GM23338 (cell line): ENCODE measurements at regions not wholly inside any gene's neighbourhood (a gene's known extent, or its start where the extent isn't known, plus 50 kb on each side); places are given as distances from the start of the nearest gene placed in this dataset.

Experiments
- ATAC-seq: fragments of 200-7000 bp; cut with Tn5 transposase; 3 replicates; pipeline ENCODE4 v1.9.1; 2020
- DNase-seq: peaks from one replicate; pipeline ENCODE4 v3.0.0-alpha.2; 2015; ENCODE audit warnings: low spot score
- H2AFZ ChIP-seq: fragments of 200-600 bp; sonication (generic); 2 replicates; pipeline ENCODE4 v1.8.0; 2016; ENCODE audit warnings: antibody characterized with exemption, mild to moderate bottlenecking, moderate library complexity
- H3F3A ChIP-seq: fragments of 200-600 bp; sonication (generic); replicated peaks from 2 replicates; pipeline ENCODE4 v1.8.0; 2017; ENCODE audit warnings: antibody characterized with exemption, mixed run types, low read depth
- H3K27ac ChIP-seq: fragments of 200-600 bp; sonication (generic); 2 replicates; pipeline ENCODE4 v1.6.1; 2016; ENCODE audit warnings: low read depth
- H3K27me3 ChIP-seq: fragments of 200-600 bp; sonication (generic); 2 replicates; pipeline ENCODE4 v1.8.0; 2016; ENCODE audit warnings: mild to moderate bottlenecking, mixed run types, moderate library complexity; ENCODE audit not compliant: insufficient read depth
- H3K36me3 ChIP-seq: fragments of 200-600 bp; sonication (generic); 2 replicates; pipeline ENCODE4 v1.8.0; 2016; ENCODE audit warnings: mild to moderate bottlenecking; ENCODE audit not compliant: insufficient read depth
- H3K4me1 ChIP-seq: fragments of 200-600 bp; sonication (generic); 2 replicates; pipeline ENCODE4 v1.8.0; 2016; ENCODE audit warnings: mild to moderate bottlenecking, moderate library complexity; ENCODE audit not compliant: insufficient read depth
- H3K4me2 ChIP-seq: fragments of 200-600 bp; sonication (generic); 2 replicates; pipeline ENCODE4 v1.7.1; 2017; ENCODE audit warnings: mixed run types
- H3K4me3 ChIP-seq: fragments of 200-600 bp; sonication (generic); 2 replicates; pipeline ENCODE4 v1.6.1; 2016; ENCODE audit warnings: mixed run types
- H3K79me2 ChIP-seq: fragments of 200-600 bp; sonication (generic); replicated peaks from 2 replicates; pipeline ENCODE4 v1.8.0; 2017; ENCODE audit warnings: mild to moderate bottlenecking; ENCODE audit not compliant: insufficient read depth
- H3K9me2 ChIP-seq: fragments of 200-600 bp; sonication (generic); 2 replicates; pipeline ENCODE4 v1.8.0; 2017; ENCODE audit not compliant: insufficient read depth
- H4K20me1 ChIP-seq: fragments of 200-600 bp; sonication (generic); replicated peaks from 2 replicates; pipeline ENCODE4 v1.8.0; 2017; ENCODE audit warnings: mild to moderate bottlenecking; ENCODE audit not compliant: insufficient read depth
- H3K27ac Mint-ChIP-seq: 2 replicates; pipeline ENCODE4 v1.8.0; 2020; ENCODE audit warnings: inconsistent platforms, mild to moderate bottlenecking, moderate library complexity, mixed read lengths
- H3K27me3 Mint-ChIP-seq: 3 replicates; pipeline ENCODE4 v1.8.0; 2022; ENCODE audit warnings: low read depth, mild to moderate bottlenecking, moderate library complexity, mixed read lengths, inconsistent platforms; ENCODE audit not compliant: insufficient read depth, poor library complexity
- H3K36me3 Mint-ChIP-seq: 3 replicates; pipeline ENCODE4 v1.8.0; 2021; ENCODE audit warnings: low read depth, mild to moderate bottlenecking, inconsistent platforms, moderate library complexity, mixed read lengths
- H3K4me1 Mint-ChIP-seq: 3 replicates; pipeline ENCODE4 v1.8.0; 2020; ENCODE audit warnings: mild to moderate bottlenecking, inconsistent platforms, mixed read lengths
- H3K4me3 Mint-ChIP-seq: 3 replicates; pipeline ENCODE4 v1.8.0; 2021; ENCODE audit warnings: moderate library complexity, mild to moderate bottlenecking, inconsistent platforms, mixed read lengths
- H3K9me3 Mint-ChIP-seq: 3 replicates; pipeline ENCODE4 v1.8.0; 2020; ENCODE audit warnings: moderate library complexity, mild to moderate bottlenecking, inconsistent platforms, mixed read lengths
- CREB1 ChIP-seq: fragments of 250-450 bp; sonication (Bioruptor Pico); IDR thresholded peaks from 2 replicates; pipeline ENCODE4 v1.5.0; 2020; ENCODE audit warnings: low read depth, mild to moderate bottlenecking, moderate library complexity
- EZH2 ChIP-seq: fragments of 200-600 bp; sonication (generic); IDR thresholded peaks from one replicate; pipeline ENCODE4 v1.8.0; 2017; ENCODE audit warnings: antibody characterized with exemption, mild to moderate bottlenecking, low read depth; ENCODE audit not compliant: unreplicated experiment
- EZH2phosphoT487 ChIP-seq: fragments of 200-600 bp; sonication (generic); IDR thresholded peaks from one replicate; pipeline ENCODE4 v1.8.1; 2018; ENCODE audit warnings: antibody characterized with exemption; ENCODE audit not compliant: unreplicated experiment
- POLR2AphosphoS5 ChIP-seq: IDR thresholded peaks from 2 replicates; pipeline ENCODE4 v1.6.1; 2016; ENCODE audit warnings: antibody characterized with exemption, low read depth
- REST ChIP-seq: IDR thresholded peaks from one replicate; pipeline ENCODE4 v1.6.1; 2018; ENCODE audit warnings: antibody characterized with exemption; ENCODE audit not compliant: unreplicated experiment
- STAT1 ChIP-seq: IDR thresholded peaks from one replicate; pipeline ENCODE4 v1.6.1; 2016; ENCODE audit warnings: antibody characterized with exemption; ENCODE audit not compliant: unreplicated experiment
- ZNF114 ChIP-seq: fragments of 250-450 bp; sonication (Bioruptor Pico); IDR thresholded peaks from 2 replicates; pipeline ENCODE4 v1.5.0; 2020; ENCODE audit warnings: mild to moderate bottlenecking, moderate library complexity
- ZNF331 ChIP-seq: fragments of 250-450 bp; sonication (Bioruptor Pico); IDR thresholded peaks from 2 replicates; pipeline ENCODE4 v1.5.0; 2020; ENCODE audit warnings: low read depth, mild to moderate bottlenecking, moderate library complexity
- TF ChIP-seq, protein P1 (sequence below): IDR thresholded peaks from 2 replicates; pipeline ENCODE4 v1.6.1; 2016; ENCODE audit warnings: antibody characterized with exemption
- TF ChIP-seq, protein P2 (sequence below): fragments of 250-450 bp; sonication (Bioruptor Pico); IDR thresholded peaks from 2 replicates; pipeline ENCODE4 v1.5.0; 2020; ENCODE audit warnings: mild to moderate bottlenecking, moderate library complexity

DNA sequence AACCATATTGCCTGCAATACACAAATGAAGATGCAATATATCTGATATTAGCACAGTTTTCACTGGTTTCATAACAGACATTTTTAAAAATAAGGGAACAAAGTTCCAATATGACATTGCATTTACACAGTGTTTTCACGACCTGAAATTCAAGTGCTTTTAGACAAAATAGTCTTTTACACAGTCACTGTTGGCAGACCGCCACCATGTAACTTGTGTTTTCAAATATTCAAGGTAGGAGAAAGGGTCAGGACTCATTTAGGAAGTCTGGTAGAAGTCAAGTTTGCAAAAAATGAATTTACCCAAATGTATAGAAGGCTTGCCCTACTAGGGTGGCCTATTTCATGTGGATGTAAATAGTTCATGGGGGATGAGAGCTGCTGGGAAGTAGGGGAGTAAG, 98.1 kb upstream of the TAS2R1 start (continued):
- TF ChIP-seq REST (no peak), POLR2AphosphoS5 (no peak), ZNF114 (CRISPR knock-in tag) (no peak), EZH2phosphoT487 (no peak)
- TF ChIP-seq, protein P1, sequence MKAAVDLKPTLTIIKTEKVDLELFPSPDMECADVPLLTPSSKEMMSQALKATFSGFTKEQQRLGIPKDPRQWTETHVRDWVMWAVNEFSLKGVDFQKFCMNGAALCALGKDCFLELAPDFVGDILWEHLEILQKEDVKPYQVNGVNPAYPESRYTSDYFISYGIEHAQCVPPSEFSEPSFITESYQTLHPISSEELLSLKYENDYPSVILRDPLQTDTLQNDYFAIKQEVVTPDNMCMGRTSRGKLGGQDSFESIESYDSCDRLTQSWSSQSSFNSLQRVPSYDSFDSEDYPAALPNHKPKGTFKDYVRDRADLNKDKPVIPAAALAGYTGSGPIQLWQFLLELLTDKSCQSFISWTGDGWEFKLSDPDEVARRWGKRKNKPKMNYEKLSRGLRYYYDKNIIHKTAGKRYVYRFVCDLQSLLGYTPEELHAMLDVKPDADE: no peak

DNA sequence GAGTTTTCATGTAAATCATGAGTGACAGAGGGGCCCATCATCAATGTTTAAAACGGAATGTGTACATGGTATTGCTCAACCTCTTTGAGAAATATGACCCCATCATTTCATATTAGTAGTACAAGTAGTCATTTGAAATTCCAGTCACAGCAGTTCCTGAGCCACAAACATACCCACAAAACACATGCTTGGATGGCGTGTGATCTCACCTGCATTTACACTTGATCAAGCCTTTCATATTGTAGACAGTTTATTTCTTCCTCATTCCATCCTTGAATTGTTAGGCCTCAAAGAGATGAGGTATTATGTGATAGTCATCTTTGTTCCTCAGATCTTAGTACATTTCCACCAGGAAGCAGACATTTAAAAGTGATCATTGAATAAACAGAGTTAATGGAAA, 96.8 kb upstream of the TAS2R1 start:
- Histone ChIP-seq H4K20me1 (no peaks in the 10 kb centered on the region), H3K4me1 (no peaks in the 10 kb centered on the region), H3K79me2 (no peaks in the 10 kb centered on the region), H3F3A (no peaks in the 10 kb centered on the region), H3K9me2 (peaks cover 18% of the 10 kb centered on the region), H3K36me3 (no peaks in the 10 kb centered on the region), H2AFZ (no peak overlapping the region), H3K4me2 (no peak overlapping the region), H3K27ac (no peak overlapping the region), H3K4me3 (no peak overlapping the region), H3K27me3 (no peaks in the 10 kb centered on the region)
- Mint-ChIP-seq H3K27ac (no peak overlapping the region), H3K36me3 (no peaks in the 10 kb centered on the region), H3K4me1 (no peaks in the 10 kb centered on the region), H3K27me3 (no peaks in the 10 kb centered on the region), H3K4me3 (no peak overlapping the region), H3K9me3 (no peaks in the 10 kb centered on the region; the same call in 2 of the 3 replicates)
- ATAC-seq: no peak
- TF ChIP-seq, protein P2, sequence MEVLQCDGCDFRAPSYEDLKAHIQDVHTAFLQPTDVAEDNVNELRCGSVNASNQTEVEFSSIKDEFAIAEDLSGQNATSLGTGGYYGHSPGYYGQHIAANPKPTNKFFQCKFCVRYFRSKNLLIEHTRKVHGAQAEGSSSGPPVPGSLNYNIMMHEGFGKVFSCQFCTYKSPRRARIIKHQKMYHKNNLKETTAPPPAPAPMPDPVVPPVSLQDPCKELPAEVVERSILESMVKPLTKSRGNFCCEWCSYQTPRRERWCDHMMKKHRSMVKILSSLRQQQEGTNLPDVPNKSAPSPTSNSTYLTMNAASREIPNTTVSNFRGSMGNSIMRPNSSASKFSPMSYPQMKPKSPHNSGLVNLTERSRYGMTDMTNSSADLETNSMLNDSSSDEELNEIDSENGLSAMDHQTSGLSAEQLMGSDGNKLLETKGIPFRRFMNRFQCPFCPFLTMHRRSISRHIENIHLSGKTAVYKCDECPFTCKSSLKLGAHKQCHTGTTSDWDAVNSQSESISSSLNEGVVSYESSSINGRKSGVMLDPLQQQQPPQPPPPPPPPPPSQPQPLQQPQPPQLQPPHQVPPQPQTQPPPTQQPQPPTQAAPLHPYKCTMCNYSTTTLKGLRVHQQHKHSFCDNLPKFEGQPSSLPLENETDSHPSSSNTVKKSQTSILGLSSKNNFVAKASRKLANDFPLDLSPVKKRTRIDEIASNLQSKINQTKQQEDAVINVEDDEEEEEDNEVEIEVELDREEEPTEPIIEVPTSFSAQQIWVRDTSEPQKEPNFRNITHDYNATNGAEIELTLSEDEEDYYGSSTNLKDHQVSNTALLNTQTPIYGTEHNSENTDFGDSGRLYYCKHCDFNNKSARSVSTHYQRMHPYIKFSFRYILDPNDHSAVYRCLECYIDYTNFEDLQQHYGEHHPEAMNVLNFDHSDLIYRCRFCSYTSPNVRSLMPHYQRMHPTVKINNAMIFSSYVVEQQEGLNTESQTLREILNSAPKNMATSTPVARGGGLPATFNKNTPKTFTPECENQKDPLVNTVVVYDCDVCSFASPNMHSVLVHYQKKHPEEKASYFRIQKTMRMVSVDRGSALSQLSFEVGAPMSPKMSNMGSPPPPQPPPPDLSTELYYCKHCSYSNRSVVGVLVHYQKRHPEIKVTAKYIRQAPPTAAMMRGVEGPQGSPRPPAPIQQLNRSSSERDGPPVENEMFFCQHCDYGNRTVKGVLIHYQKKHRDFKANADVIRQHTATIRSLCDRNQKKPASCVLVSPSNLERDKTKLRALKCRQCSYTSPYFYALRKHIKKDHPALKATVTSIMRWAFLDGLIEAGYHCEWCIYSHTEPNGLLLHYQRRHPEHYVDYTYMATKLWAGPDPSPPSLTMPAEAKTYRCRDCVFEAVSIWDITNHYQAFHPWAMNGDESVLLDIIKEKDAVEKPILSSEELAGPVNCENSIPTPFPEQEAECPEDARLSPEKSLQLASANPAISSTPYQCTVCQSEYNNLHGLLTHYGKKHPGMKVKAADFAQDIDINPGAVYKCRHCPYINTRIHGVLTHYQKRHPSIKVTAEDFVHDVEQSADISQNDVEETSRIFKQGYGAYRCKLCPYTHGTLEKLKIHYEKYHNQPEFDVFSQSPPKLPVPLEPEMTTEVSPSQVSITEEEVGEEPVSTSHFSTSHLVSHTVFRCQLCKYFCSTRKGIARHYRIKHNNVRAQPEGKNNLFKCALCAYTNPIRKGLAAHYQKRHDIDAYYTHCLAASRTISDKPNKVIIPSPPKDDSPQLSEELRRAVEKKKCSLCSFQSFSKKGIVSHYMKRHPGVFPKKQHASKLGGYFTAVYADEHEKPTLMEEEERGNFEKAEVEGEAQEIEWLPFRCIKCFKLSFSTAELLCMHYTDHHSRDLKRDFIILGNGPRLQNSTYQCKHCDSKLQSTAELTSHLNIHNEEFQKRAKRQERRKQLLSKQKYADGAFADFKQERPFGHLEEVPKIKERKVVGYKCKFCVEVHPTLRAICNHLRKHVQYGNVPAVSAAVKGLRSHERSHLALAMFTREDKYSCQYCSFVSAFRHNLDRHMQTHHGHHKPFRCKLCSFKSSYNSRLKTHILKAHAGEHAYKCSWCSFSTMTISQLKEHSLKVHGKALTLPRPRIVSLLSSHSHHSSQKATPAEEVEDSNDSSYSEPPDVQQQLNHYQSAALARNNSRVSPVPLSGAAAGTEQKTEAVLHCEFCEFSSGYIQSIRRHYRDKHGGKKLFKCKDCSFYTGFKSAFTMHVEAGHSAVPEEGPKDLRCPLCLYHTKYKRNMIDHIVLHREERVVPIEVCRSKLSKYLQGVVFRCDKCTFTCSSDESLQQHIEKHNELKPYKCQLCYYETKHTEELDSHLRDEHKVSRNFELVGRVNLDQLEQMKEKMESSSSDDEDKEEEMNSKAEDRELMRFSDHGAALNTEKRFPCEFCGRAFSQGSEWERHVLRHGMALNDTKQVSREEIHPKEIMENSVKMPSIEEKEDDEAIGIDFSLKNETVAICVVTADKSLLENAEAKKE (CRISPR knock-in tag): no peak
- no peak for TF ChIP-seq ZNF331 (CRISPR knock-in tag)
- no peak for TF ChIP-seq EZH2
- no peak for TF ChIP-seq EZH2phosphoT487
- TF ChIP-seq ZNF114 (CRISPR knock-in tag): no peak
- no peak for TF ChIP-seq CREB1 (CRISPR knock-in tag)
- no peak for TF ChIP-seq STAT1
- no peak for TF ChIP-seq REST
- no peak for TF ChIP-seq POLR2AphosphoS5
- DNase-seq: no peak
